ENCODE measurements at regions not wholly inside any gene's neighbourhood (a gene's known extent, or its start where the extent isn't known, plus 50 kb on each side); places are given as distances from the start of the nearest gene placed in this dataset.
A peak's percentile ranks its signal among the peaks of the same experiment; 100 is the strongest.
"Not testable (repeated sequence)": the region's sequence is repeated elsewhere in the genome, so short reads cannot be mapped to it uniquely, and the experiment has no call there.

DNA sequence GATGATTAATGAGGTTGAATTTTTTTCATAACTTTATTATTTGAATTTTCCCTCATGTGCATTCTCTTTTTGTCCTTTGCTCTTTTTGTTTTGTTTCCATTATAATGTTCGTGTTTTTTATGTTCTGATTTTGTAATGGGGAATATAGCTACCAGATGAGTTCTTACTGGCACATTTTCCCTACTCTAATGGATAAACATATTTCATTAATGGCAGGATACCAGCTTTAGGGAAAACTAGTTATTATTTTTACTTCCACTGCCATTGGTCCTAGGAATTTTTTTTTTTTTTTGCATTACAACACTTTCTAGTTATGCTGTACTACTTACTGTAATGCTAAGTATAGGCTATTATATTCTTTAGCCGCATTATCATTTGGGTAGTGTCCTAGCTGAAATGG, 286.3 kb downstream of the SPRY1 start:
- no peak for DNase-seq

DNA sequence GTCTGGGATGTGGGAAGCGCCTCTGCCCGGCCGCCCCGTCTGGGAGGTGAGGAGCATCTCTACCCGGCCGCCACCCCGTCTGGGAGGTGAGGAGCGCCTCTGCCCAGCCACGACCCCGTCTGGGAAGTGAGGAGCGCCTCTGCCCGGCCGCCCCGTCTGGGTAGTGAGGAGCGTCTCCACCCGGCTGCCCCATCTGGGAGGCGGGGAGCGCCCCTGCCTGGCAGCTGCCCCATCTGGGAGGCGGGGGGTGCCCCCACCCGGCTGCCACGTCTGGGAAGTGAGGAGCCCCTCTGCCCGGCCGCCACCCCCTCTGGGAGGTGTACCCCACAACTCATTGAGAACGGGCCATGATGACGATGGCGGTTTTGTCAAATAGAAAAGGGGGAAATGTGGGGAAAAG, 288.3 kb downstream of the SPRY1 start:
- not testable (repeated sequence) for DNase-seq

DNA sequence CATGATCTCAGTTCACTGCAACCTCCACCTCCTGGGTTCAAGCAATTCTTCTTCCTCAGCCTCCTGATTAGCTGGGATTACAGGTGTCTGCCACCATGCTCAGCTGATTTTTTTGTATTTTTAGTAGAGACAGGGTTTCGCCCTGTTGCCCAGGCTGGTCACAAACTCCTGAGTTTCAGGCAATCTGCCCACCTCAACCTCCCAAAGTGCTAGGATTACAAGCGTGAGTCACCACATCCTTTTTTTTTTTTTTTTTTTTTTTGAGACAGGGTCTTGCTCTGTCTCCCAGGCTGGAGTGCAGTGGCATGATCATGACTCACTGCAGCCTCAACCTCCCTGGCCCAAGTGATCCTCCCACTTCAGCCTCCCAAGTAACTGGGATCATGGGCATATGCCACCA, 298.9 kb downstream of the SPRY1 start:
- DNase-seq: not testable (repeated sequence)

DNA sequence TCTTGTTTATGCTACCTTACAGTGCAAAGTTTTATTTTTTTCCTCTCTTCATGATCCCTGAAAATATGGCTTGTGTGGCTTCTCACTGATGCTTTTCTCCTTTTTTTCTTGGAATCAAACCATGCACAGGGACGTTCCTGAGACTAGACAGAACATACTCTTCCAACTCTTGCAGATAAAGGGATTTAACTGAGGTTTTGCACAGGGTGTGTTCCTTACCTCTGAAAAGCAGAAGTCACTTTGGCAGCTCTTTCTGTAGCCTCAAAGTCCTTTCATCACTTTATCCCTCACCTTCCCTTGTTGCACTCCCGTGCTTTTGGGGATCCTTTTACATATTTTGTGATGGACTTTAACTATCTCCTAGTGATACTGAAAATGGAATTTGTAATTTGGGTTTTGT, 300.1 kb downstream of the SPRY1 start:
- no peak for DNase-seq

DNA sequence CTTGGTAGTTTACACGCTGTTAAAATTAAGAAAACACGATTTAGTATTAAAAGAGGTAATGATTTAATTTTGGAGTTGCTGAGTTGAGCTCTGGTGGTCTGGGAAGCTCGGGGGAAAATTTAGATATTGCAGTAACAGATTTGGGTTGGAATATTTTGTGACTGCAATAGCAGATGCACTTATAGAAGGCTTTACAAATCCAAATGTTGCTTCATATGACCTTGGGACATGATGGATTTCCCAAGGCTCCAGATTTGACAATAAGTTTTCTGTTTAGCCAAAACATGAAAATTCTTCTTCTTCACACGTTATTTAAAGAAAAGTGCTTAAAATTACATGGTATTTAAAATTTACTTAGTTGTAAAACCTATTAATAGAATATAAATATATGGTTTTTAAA, 302.0 kb downstream of the SPRY1 start:
- no peak for DNase-seq

DNA sequence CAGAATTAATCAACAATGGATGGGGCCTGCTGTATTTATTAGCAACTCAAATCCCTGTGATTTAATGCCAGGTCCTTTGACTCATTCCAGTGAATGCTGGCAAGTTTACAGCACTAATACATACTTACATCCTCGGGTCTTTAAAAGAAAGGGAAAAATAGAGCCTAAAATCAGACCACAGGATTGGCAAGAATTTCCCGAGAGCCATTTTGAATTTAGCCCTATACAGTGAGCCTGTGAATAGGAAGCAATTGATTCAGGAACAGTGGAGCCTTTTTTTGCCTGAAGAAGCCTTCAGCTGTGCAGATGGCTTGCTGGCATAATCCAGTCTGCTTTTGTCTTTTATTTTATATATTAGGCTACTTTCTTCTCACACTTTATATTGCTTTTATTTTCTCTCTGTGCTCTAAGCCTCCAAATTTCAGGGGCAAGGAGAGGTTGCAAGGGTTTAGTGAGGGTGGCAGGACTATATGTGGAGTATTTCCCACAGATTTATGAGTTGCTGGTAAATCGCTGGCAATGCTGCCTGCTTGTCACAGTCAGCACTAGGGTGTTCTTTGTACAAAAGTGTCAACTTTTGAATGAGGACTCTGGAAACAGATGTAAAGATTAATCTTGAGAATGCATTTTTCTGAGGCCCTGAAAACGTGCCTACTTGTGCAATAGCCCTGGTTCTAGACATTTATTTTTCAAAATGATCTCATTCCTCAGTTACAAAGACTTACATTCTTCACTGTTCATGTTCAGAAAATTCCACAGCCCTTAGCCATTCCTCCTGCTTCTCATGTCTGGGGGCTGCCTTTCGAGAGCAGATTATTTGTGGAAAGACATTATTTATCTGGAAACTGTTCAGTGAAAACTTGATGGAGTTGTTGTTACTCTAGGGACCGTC, 303.5 kb downstream of the SPRY1 start:
- DNase-seq: peak; percentile 40

DNA sequence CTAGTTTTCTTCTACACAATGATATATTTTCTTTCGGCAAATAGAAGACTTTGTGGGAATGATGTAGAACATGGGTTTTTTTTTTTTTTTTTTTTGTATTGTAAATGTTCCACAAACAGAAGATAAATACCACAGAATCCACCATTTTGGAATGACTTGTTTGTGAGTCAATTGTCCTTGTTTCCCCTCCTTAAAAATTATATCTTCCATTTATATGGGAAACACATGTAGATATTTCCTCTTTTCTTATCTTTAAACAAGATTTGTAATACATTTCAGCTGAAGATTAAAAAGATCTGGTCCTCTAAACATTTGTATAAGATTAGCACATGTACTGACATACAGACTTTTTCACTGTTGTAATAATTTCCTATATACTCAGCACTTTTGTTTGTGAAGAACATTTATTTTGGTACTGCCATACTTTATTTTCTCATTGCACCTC, 304.6 kb downstream of the SPRY1 start:
- DNase-seq: no peak

DNA sequence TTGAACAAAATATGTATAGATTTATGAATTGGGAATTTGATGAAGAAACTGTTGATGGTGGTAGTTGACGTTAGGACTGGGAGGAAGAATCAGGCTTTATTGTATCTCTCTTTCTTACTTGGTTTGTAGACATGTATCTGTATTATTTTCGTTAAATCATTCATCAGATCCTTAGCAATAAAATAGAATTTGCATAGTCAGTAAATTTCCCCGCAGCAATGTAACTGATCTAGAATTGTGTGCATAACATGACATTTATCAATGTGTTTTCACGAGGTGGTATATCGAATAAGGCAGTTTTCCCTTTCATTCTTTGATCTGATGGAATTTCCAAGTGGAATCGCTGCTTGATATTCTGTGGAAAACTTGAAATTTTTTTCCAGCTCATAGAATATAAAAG, 308.8 kb downstream of the SPRY1 start:
- DNase-seq: no peak

DNA sequence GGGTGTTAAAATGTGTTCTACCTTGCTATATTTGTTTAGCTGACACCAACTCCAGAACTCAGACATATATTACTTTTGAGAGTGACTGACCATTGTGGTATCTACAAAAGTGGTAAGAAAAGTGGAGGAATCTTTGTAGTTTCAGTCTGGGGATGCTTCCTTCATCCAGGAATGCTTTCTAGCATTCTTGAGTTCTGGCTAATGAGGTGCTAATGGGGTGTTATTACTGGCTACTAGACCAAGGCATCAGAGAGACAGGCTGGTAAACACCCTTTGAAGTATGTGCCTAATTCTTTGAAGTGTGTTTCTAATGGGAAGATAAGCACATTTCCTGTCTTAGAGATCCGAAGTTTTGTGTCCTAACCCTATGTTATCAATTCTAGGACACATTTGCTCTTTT, 310.4 kb downstream of the SPRY1 start:
- no peak for DNase-seq

DNA sequence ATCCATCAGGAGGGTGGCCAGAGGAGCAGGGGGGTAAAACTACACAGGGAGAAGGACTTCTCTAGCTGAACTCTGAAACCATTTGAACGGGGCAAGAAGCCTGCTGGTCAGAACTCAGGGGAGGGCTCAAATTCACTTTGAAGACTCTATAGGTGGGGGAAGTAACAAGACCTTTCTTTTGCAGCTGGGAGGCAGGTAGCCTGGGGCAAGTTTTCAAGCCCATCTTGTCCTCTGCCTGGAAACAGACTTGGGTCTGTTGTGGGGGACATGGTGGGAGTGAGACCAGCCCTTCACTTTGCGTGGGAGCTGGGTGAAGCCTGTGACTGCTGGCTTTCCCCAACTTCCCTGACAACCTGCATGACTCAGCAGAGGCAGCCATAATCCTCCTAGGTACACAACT, 312.3 kb downstream of the SPRY1 start:
- no peak for DNase-seq

DNA sequence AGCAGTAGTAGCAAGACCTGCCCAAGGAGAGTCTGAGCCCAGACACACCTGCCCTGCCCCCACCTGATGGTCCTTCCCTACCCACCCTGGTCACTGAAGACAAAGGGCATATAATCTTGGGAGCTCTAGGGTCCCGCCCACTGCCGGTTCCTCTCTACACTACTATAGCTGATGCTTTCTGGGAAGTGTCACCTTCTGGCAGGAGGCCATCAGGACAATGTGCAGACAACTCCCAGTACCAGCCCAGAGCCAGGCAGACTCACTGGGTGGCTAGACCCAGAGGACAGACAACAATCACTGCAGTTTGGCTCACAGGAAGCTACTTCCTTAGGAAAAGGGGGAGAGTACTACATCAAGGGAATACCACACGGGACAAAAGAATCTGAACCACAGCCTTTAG, 312.7 kb downstream of the SPRY1 start:
- DNase-seq: no peak

DNA sequence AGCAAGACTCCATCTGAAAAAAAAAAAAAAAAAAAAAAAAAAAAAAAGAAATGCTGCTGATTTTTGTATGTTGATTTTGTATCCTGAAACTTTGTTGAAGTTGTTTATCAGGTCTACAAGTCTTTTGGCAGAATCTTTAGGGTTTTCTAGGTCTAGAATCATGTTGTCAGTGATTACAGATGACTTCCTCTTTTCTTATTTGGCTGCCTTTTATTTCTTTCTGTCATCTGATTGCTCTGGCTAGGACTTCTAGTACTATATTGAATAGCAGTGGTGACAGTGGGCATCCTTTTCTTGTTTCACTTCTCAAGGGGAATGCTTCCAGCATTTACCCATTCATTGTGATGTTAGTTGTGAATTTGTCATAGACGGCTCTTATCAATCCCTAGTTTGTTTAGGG, 334.4 kb downstream of the SPRY1 start:
- no peak for DNase-seq

DNA sequence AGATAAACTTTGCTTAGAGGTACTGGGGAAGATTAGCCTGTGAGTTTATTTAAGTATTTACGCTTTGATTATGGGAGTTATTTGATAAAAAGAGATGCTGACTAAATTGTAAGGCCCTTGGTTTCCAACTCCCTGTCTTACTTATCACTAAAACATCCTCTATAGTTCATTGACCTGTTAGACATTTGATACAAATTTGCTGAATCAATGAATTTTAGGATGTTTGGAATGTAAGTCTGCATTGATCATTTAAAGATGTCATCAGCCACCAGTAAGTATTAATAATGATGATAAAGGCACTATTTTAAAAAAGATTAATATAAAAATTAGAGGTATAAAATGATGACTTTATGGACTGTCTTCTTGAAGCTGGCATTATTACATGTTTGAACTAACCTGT, 340.6 kb downstream of the SPRY1 start:
- DNase-seq: no peak

DNA sequence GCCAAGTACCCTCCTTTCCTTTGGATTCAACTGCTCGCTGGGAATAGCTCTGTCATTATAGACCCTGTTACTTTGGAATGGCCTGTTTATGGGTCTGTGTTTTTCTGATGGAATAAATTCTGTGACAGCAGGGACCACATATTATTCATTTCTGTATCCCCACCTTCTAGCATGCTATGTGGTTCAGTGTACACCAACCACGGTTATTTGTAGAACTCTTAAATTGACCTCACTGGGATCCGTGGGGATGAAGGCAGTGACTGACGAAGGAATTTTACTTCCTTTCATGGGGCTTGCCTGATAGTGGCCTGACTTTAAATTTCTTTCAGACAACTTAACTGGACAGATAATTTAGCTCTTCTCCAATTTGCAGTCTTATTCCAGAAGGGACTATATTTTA, 343.2 kb downstream of the SPRY1 start:
- DNase-seq: no peak

DNA sequence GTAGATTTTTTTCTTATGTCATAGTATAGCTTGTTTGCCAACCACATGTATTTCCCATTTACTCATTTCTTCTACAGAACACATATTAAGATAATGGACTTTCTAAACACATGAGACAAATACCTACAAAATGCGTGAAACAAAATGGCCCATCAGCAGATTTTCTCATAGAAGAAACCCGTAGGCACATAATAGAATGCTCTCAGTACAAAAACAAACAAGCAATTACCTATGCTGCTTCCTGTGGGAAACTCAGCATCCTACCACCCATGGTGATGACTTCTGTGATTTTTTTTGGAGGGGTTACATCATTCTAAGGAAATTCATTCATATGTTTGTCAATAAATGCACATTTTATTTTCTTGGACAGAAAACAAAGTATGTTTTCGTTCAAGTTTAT, 343.6 kb downstream of the SPRY1 start:
- DNase-seq: no peak

DNA sequence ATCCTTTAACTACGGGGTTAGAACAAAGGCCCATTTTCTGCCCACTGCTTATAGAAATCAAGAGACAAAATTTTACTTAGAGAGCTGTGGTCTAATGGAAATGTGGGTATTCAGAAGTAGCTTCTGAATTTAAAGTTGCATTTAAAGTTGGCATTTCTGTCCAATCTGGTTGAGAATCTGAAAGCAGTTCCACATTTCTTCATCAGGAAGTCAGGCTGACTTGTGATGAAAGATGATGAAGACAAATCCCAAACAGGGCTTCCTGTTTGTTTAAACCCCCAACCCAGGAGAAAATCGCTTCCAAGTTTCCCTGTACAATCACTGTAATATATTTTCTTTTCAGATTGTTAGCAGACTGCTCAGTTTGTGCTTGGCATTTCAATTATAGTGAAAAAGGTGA, 345.3 kb downstream of the SPRY1 start:
- DNase-seq: no peak

DNA sequence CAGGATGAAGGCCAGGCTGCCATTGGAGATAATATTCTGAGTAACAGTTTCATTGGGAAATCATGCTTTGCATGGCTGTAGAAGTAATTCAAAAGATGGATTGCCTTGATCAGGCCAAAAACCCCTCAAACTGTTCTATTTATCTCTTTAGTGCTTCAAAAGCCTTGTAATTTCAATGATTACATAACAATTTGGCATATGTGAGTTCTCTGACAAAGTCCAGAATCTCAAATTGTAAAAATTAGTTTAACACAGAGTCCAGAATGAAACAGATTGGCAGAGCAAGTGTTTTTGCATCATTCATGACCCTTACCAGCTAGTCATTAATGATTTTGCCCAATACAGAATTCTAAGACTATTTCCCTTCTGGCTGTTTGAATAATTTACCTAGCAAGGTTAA, 347.3 kb downstream of the SPRY1 start:
- no peak for DNase-seq

DNA sequence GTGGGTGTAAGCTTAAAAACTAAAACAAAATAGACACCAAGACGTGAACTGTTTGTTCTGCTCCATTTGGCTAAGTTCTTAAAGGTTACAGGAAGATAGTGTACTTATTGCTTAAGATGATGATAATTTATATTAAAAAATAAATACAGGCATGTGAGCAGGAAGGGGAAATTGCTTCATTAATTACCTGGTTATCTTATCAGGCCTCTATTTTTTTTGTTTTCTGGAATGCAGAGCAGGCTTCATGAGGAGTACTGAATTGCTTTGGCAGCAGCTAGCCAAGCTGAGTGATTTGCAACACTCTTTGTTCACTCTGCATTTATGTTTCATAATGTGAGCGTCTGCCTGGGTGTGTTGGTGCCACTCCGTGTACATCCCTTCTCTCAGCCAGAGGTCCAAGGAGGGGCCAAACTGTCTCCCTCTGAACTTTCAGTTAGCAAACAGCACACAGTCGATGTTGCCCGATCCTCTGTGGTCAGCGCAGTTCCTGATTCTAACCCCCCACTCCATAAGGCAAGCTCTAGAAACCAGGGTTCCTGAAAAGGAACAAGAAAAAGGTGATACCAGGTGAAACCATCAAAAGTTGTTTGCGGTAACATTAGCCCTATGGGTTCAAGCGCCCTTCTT, 348.2 kb downstream of the SPRY1 start:
- no peak for DNase-seq

DNA sequence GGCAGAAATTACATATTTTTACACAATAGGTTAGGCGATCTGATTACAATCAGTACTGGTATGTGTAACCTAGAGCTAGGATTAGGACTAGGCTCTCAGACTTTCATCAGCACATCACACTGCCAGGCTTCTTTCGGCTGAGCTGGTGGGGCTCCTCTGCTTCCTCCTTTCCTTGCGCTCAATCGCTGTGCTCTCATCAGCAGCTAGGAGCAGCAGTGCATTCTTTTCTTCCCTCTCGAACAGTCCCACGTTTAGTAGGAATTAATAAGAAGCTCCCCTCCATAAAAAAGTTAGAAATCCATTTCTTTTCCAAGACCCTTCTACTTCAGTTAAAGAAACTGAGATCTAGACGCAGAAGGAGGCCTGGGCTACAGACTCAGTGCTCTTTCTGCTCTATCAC, 350.4 kb downstream of the SPRY1 start:
- no peak for DNase-seq

DNA sequence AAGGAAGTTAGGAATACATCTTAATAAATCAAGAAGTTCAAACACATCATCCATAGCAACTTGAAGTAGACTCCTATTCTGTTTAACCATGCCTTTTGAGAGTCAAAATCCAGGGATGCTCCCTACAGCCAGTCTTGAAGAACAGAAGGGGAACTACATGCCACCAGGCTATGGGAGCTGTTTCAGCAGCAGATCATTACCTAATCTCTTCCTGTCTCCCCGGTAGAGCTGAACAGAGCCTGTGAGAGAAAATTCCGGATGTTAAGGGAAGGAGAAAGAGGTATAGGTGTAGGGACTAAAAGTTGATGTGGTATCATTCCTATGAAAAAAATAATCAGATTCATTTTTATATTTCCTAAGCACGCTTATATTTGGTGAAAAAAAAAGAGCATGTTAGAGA, 352.2 kb downstream of the SPRY1 start:
- DNase-seq: no peak

DNA sequence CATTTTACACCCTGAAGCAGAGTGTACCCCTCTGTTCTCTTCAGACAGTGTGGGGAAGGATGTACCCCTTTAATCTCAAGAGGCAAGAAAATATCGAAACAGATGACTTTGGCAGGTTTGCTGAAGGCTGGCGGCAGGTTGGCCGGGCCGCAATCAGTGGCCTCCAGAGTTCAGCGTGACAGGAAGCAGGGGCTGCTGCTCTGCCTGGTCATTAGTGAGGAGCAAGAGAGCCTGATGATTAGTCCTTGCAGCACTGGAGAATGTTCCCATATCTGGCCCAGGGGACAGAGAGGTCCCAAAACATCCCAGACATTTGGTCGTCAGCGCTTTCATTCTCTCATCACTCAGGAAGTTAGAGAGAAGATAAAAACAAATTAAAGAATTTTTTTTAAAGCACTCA, 352.8 kb downstream of the SPRY1 start:
- peak; percentile 35 for DNase-seq

DNA sequence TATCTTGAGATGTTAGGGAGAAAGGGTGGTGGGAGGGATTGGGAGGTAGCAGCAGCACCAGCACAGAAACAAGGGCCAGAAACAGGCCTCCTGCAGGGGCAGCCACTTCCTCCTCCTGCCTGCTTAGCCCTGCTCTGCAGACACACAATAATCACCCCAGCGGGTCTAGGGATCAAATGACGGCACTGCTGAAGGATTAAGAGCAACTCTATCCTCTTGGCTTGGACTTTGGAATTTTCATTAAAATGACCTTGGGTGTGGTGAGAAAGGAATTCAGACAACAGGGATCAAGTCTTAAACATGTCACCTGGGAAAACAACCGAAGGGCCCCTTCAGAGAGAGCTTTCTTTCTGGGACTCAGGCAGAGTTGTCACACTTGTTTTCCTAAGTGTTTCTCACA, 353.4 kb downstream of the SPRY1 start:
- DNase-seq: peak; percentile 46

DNA sequence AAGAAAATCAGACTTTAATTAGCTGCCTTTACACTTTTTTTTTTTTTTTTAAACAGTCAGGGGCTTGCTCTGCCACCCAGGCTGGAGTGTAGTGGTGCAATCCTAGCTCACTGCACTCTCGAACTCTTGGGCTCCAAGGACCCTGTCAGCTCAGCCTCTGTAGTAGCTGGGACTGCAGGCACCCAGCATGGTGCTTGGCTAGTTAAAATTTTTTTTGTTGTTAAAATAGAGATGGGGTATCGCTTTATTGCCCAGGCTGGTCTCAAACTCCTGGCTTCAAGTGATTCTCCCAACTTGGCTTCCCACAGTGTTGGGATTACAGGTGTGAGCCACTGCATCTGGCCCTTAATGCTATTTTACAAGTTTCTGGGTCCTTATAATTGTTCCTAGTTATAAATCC, 359.1 kb downstream of the SPRY1 start:
- DNase-seq: no peak

DNA sequence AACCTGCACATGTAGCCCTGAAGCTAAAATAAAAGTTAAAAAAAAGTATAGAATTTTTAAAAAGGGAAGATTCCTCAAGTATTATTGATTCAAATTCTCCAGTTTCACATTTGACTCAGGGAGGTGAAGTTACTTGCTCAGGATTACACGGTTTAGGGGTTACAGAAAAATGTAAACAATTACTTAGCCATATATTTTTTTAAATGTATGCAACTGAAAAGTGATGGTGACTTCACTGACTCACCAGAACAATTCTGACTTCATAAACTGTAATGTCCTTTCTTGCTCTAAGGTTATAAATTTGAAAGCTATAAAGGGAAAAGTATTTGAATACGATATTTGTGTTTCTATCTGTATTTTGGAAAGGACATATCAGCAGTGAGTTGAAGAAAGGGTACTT, 371.2 kb downstream of the SPRY1 start:
- no peak for DNase-seq

DNA sequence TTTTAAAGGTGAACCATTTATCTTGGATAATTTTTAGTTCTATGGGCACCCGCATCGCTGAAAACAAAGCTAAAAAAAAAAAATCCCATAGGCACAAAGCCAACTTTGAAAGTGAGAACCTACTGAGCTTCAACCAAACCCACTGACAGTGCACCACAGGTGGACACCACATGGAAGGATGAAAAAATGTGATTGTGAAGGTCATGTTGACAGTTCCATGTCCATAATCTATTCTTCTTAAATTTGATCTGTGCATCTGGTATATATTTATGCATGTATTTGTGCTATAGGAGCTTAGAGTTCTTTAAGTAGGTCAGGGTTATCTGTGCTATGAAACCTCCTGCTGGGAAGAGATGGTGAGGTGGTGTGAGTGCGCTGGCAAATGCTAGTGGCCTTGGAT, 374.3 kb downstream of the SPRY1 start:
- no peak for DNase-seq
